DND-41 (cell line): ENCODE measurements at regions not wholly inside any gene's neighbourhood (a gene's known extent, or its start where the extent isn't known, plus 50 kb on each side); places are given as distances from the start of the nearest gene placed in this dataset.

ENCODE experiments used
- ATAC-seq: fragments of 200-7000 bp; cut with Tn5 transposase; 3 replicates; pipeline ENCODE4 v1.9.1; 2021; ENCODE audit warnings: low read depth; ENCODE audit not compliant: insufficient read depth
- DNase-seq: peaks from one replicate; pipeline ENCODE4 v3.0.0-alpha.2; 2020
- H2AFZ ChIP-seq: 2 replicates; pipeline ENCODE4 v1.6.0; 2012; ENCODE audit warnings: low read depth, low read length
- H3K27ac ChIP-seq: 2 replicates; pipeline ENCODE4 v1.5.1; 2012; ENCODE audit warnings: low read length, inconsistent platforms
- H3K27me3 ChIP-seq: fragments of 200-600 bp; sonication (generic); 2 replicates; pipeline ENCODE4 v1.6.0; 2012; ENCODE audit warnings: low read length, mild to moderate bottlenecking, inconsistent platforms; ENCODE audit not compliant: insufficient read depth, poor library complexity
- H3K36me3 ChIP-seq: 2 replicates; pipeline ENCODE4 v1.5.1; 2012; ENCODE audit warnings: low read length, inconsistent platforms; ENCODE audit not compliant: insufficient read depth
- H3K4me1 ChIP-seq: 2 replicates; pipeline ENCODE4 v1.5.1; 2012; ENCODE audit warnings: mild to moderate bottlenecking, low read length; ENCODE audit not compliant: insufficient read depth
- H3K4me2 ChIP-seq: 2 replicates; pipeline ENCODE4 v1.6.0; 2012; ENCODE audit warnings: mild to moderate bottlenecking, moderate library complexity, low read length, inconsistent platforms; ENCODE audit not compliant: insufficient read depth
- H3K4me3 ChIP-seq, 2 experiments: fragments of 200-600 bp in 1 of 2; shearing (Covaris generic) in 1 of 2; 2 replicates each; pipeline ENCODE4 v1.5.1; 2012 to 2016; ENCODE audit warnings: inconsistent platforms in 2 of 2, low read length in 2 of 2, mild to moderate bottlenecking in 2 of 2, low read depth in 1 of 2, moderate library complexity in 1 of 2
- H3K79me2 ChIP-seq: 2 replicates; pipeline ENCODE4 v1.6.0; 2012; ENCODE audit warnings: low read length, inconsistent platforms; ENCODE audit not compliant: insufficient read depth
- H3K9ac ChIP-seq: 2 replicates; pipeline ENCODE4 v1.6.0; 2012; ENCODE audit warnings: low read depth, mild to moderate bottlenecking, inconsistent platforms, low read length, moderate library complexity
- H3K9me3 ChIP-seq: 2 replicates; pipeline ENCODE4 v1.5.1; 2012; ENCODE audit warnings: low read length, moderate library complexity, mild to moderate bottlenecking, inconsistent platforms; ENCODE audit not compliant: insufficient read depth, severe bottlenecking
- H4K20me1 ChIP-seq: 2 replicates; pipeline ENCODE4 v1.6.0; 2012; ENCODE audit warnings: low read length; ENCODE audit not compliant: insufficient read depth
- CTCF ChIP-seq: IDR thresholded peaks from 2 replicates; pipeline ENCODE4 v1.5.1; 2012; ENCODE audit warnings: borderline replicate concordance, low read length, moderate library complexity, mild to moderate bottlenecking; ENCODE audit not compliant: poor library complexity, severe bottlenecking; ENCODE audit errors: extremely low read depth
- EZH2 ChIP-seq: IDR thresholded peaks from 3 replicates; pipeline ENCODE4 v1.6.1; 2012; ENCODE audit warnings: borderline replicate concordance, low read depth, mild to moderate bottlenecking, moderate library complexity, low read length, inconsistent platforms; ENCODE audit not compliant: severe bottlenecking

- H3K9me3 ChIP-seq = no peaks in the 10 kb centered on the region
- H3K4me3 ChIP-seq = no peak overlapping the region
- no peaks in the 10 kb centered on the region for H3K4me1 ChIP-seq
- H3K79me2 ChIP-seq = no peaks in the 10 kb centered on the region
- H3K27ac ChIP-seq = no peak overlapping the region
- no peak overlapping the region for H2AFZ ChIP-seq
- DNase-seq (no peak), ATAC-seq (no peak)
- H3K9ac ChIP-seq = no peak overlapping the region
- H4K20me1 ChIP-seq = no peaks in the 10 kb centered on the region
- H3K36me3 ChIP-seq = no peaks in the 10 kb centered on the region
- H3K4me2 ChIP-seq = no peak overlapping the region
- TF ChIP-seq CTCF = no peak
- H3K27me3 ChIP-seq = no peaks in the 10 kb centered on the region
Observed at GRCh38 chr7:81560708-81561107, 209.1 kb downstream of the HGF start.

- H2AFZ ChIP-seq = no peak overlapping the region
- DNase-seq (no peak), ATAC-seq (no peak)
- no peaks in the 10 kb centered on the region for H4K20me1 ChIP-seq
- no peaks in the 10 kb centered on the region for H3K9me3 ChIP-seq
- H3K27me3 ChIP-seq = no peaks in the 10 kb centered on the region
- TF ChIP-seq EZH2 (no peak), CTCF (no peak)
- no peaks in the 10 kb centered on the region for H3K79me2 ChIP-seq
- no peak overlapping the region for H3K27ac ChIP-seq
- no peaks in the 10 kb centered on the region for H3K36me3 ChIP-seq
- H3K4me1 ChIP-seq = no peaks in the 10 kb centered on the region
- H3K9ac ChIP-seq = no peak overlapping the region
- no peak overlapping the region for H3K4me2 ChIP-seq
- H3K4me3 ChIP-seq = no peak overlapping the region
Observed at GRCh38 chr7:81549484-81550016, 220.3 kb downstream of the HGF start.

- no peak for ATAC-seq
- Histone ChIP-seq H2AFZ (no peak overlapping the region), H3K27ac (no peak overlapping the region), H3K27me3 (no peaks in the 10 kb centered on the region), H3K4me1 (no peaks in the 10 kb centered on the region), H3K9ac (no peak overlapping the region), H3K9me3 (no peaks in the 10 kb centered on the region), H3K79me2 (no peaks in the 10 kb centered on the region), H3K36me3 (no peaks in the 10 kb centered on the region), H3K4me3 (no peak overlapping the region), H4K20me1 (no peaks in the 10 kb centered on the region), H3K4me2 (no peak overlapping the region)
- no peak for DNase-seq
- TF ChIP-seq CTCF (no peak), EZH2 (no peak)
Observed at GRCh38 chr7:81534996-81535395, 234.9 kb downstream of the HGF start.

- Histone ChIP-seq H3K36me3 (no peaks in the 10 kb centered on the region), H3K4me1 (no peaks in the 10 kb centered on the region), H2AFZ (no peak overlapping the region), H4K20me1 (no peaks in the 10 kb centered on the region), H3K9me3 (no peaks in the 10 kb centered on the region), H3K79me2 (no peaks in the 10 kb centered on the region), H3K9ac (no peak overlapping the region), H3K4me2 (no peak overlapping the region), H3K27ac (no peak overlapping the region), H3K27me3 (no peaks in the 10 kb centered on the region), H3K4me3 (no peak overlapping the region)
- no peak for DNase-seq
- TF ChIP-seq CTCF (no peak), EZH2 (no peak)
- no peak for ATAC-seq
Observed at GRCh38 chr7:81534446-81534845, 235.4 kb downstream of the HGF start.
